GM19372 (cell line): ENCODE measurements at regions not wholly inside any gene's neighbourhood (a gene's known extent, or its start where the extent isn't known, plus 50 kb on each side); places are given as distances from the start of the nearest gene placed in this dataset.

ENCODE experiments used
- ATAC-seq: cut with Tn5 transposase; IDR thresholded peaks from one replicate; pipeline ENCODE4 v1.9.1; 2021; ENCODE audit warnings: mild to moderate bottlenecking, low read depth, moderate library complexity; ENCODE audit not compliant: unreplicated experiment

GRCh38 chr9:90368928-90369327 is 273.7 kb downstream of the DIRAS2 start:
- ATAC-seq: no peak

- ATAC-seq: no peak
Measured at GRCh38 chr9:90379771-90380170, 262.9 kb downstream of the DIRAS2 start.

- ATAC-seq: no peak
Measured at GRCh38 chr9:90385146-90385545, 257.5 kb downstream of the DIRAS2 start.

GRCh38 chr9:90393365-90394152 is 249.1 kb downstream of the DIRAS2 start:
- no peak for ATAC-seq

GRCh38 chr9:90394871-90395270 is 247.8 kb downstream of the DIRAS2 start:
- ATAC-seq: no peak

- no peak for ATAC-seq
Measured at GRCh38 chr9:90400091-90400490, 242.5 kb downstream of the DIRAS2 start.

GRCh38 chr9:90408659-90409058 is 234.0 kb downstream of the DIRAS2 start:
- ATAC-seq: no peak

GRCh38 chr9:90419221-90419851 is 223.3 kb downstream of the DIRAS2 start:
- no peak for ATAC-seq

- no peak for ATAC-seq
Measured at GRCh38 chr9:90420211-90420610, 222.4 kb downstream of the DIRAS2 start.

GRCh38 chr9:90420768-90421513 is 221.7 kb downstream of the DIRAS2 start:
- ATAC-seq: no peak

- ATAC-seq: no peak
Measured at GRCh38 chr9:90421786-90422185, 220.8 kb downstream of the DIRAS2 start.

GRCh38 chr9:90423661-90424193 is 218.9 kb downstream of the DIRAS2 start:
- no peak for ATAC-seq

GRCh38 chr9:90428517-90428916 is 214.1 kb downstream of the DIRAS2 start:
- ATAC-seq: no peak

- no peak for ATAC-seq
Measured at GRCh38 chr9:90432951-90433350, 209.7 kb downstream of the DIRAS2 start.

- no peak for ATAC-seq
Measured at GRCh38 chr9:90433398-90433941, 209.2 kb downstream of the DIRAS2 start.

GRCh38 chr9:90441814-90442213 is 200.8 kb downstream of the DIRAS2 start:
- ATAC-seq: no peak

- ATAC-seq: no peak
Measured at GRCh38 chr9:90442723-90443122, 199.9 kb downstream of the DIRAS2 start.

- no peak for ATAC-seq
Measured at GRCh38 chr9:90444609-90445204, 197.9 kb downstream of the DIRAS2 start.

- no peak for ATAC-seq
Measured at GRCh38 chr9:90445391-90445790, 197.2 kb downstream of the DIRAS2 start.

- no peak for ATAC-seq
Measured at GRCh38 chr9:90446200-90446948, 196.2 kb downstream of the DIRAS2 start.
